ENCODE measurements at regions not wholly inside any gene's neighbourhood (a gene's known extent, or its start where the extent isn't known, plus 50 kb on each side); places are given as distances from the start of the nearest gene placed in this dataset.

GRCh38 chr21:43364261-43364510, 62.7 kb downstream of the SIK1 start:
- Mint-ChIP-seq H3K36me3 (ENCODE audit: low read depth) (no peaks in the 10 kb centered on the region), H3K9me3 (no peaks in the 10 kb centered on the region), H3K27ac (no peak overlapping the region), H3K4me3 (no peak overlapping the region), H3K27me3 (ENCODE audit: low read depth) (peaks cover 26% of the 10 kb centered on the region), H3K4me1 (peaks cover 67% of the 10 kb centered on the region)
- TF ChIP-seq CTCF (IDR thresholded peaks at IDR 0.05; ENCODE audit: unreplicated experiment in 3 of 3): no peak

GRCh38 chr21:43363506-43364260, 63.2 kb downstream of the SIK1 start:
- Mint-ChIP-seq H3K4me3 (no peak overlapping the region), H3K27ac (no peak overlapping the region), H3K36me3 (ENCODE audit: low read depth) (no peaks in the 10 kb centered on the region), H3K4me1 (peaks cover 64% of the 10 kb centered on the region), H3K9me3 (no peaks in the 10 kb centered on the region), H3K27me3 (ENCODE audit: low read depth) (peaks cover 28% of the 10 kb centered on the region)
- no peak for TF ChIP-seq CTCF (IDR thresholded peaks at IDR 0.05; ENCODE audit: unreplicated experiment in 3 of 3)

- Mint-ChIP-seq H3K9me3 (no peaks in the 10 kb centered on the region), H3K4me3 (peak overlapping the region in 1 of 3 experiments; percentile 27), H3K4me1 (peaks cover 63% of the 10 kb centered on the region), H3K27ac (peak overlapping the region; percentile 18 to 92 (median 68)), H3K36me3 (ENCODE audit: low read depth) (no peaks in the 10 kb centered on the region), H3K27me3 (ENCODE audit: low read depth) (peaks cover 32% of the 10 kb centered on the region)
- no peak for TF ChIP-seq CTCF (IDR thresholded peaks at IDR 0.05; ENCODE audit: unreplicated experiment in 3 of 3)
Observed at GRCh38 chr21:43362915-43363314, 64.0 kb downstream of the SIK1 start.

GRCh38 chr21:43362321-43362791, 64.6 kb downstream of the SIK1 start:
- no peaks in the 10 kb centered on the region for H3K9me3 Mint-ChIP-seq
- H3K27me3 Mint-ChIP-seq (ENCODE audit: low read depth): peaks cover 36% of the 10 kb centered on the region
- peak overlapping the region; percentile 18 to 92 (median 68) for H3K27ac Mint-ChIP-seq
- H3K4me3 Mint-ChIP-seq: peak overlapping the region; percentile 40 to 61 (median 59)
- TF ChIP-seq CTCF (IDR thresholded peaks at IDR 0.05; ENCODE audit: unreplicated experiment in 3 of 3): no peak
- H3K36me3 Mint-ChIP-seq (ENCODE audit: low read depth): no peaks in the 10 kb centered on the region
- H3K4me1 Mint-ChIP-seq: peaks cover 67% of the 10 kb centered on the region

GRCh38 chr21:43361493-43362296, 65.2 kb downstream of the SIK1 start:
- peaks cover 60% of the 10 kb centered on the region for H3K4me1 Mint-ChIP-seq
- H3K4me3 Mint-ChIP-seq: peak overlapping the region; percentile 40 to 59 (median 53)
- no peaks in the 10 kb centered on the region for H3K36me3 Mint-ChIP-seq (ENCODE audit: low read depth)
- peak overlapping the region; percentile 18 to 92 (median 68) for H3K27ac Mint-ChIP-seq
- no peak for TF ChIP-seq CTCF (IDR thresholded peaks at IDR 0.05; ENCODE audit: unreplicated experiment in 3 of 3)
- no peaks in the 10 kb centered on the region for H3K9me3 Mint-ChIP-seq
- peaks cover 36% of the 10 kb centered on the region for H3K27me3 Mint-ChIP-seq (ENCODE audit: low read depth)
